ENCODE measurements at regions not wholly inside any gene's neighbourhood (a gene's known extent, or its start where the extent isn't known, plus 50 kb on each side); places are given as distances from the start of the nearest gene placed in this dataset.

DNA sequence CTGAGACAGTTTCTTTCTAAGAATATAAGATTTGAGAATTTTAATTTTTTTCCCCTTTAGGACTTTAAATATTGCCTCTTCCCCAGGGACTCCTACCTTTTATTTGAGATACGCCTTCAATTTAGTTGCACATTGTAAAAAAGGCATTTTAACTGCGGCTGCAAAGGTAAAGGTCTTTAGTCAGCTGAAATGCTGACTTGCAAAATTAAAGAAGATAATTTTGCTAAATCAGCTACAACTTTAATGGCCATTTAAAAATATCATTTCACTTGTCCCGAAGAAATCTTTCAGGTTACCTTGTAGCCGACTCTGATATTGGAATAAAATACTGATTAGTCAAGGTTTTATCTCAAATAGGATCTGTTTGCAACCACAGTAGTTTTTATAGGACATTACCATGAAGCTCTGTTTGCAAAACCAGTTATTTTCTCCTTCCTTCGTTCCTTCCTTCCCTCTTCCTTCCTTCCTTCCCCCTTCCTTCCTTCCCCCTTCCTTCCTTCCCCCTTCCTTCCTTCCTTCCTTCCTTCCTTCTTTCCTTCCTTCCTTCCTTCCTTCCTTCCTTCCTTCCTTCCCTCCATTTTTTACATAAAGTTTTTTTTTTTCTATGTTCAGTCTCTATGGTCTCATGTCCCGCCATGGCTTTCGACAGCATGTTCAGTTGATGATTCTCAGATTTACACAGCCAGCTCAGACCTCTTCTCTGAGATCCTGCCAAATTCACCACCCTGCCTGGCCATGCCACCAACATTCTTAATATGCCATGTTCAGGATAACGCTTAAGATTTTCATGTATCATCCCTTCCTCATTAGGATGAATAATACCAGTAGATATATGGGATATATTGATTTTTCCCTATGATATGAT is 405.4 kb upstream of the PRKX start:
- WGBS, 2 donors, result 62 to 85% methylated on average over 8 of the region's 8 CpGs
- Histone ChIP-seq H3K4me3 (no peak overlapping the region), H3K9me3 (no peaks in the 10 kb centered on the region), H3K27ac (no peak overlapping the region), H3K36me3 (no peaks in the 10 kb centered on the region), H3K4me1 (no peaks in the 10 kb centered on the region), H3K27me3 (no peaks in the 10 kb centered on the region)
- TF ChIP-seq POLR2A (IDR thresholded peaks at IDR 0.05) (no peak), CTCF (IDR thresholded peaks at IDR 0.05) (no peak), EP300 (IDR thresholded peaks at IDR 0.05) (no peak), POLR2AphosphoS5 (IDR thresholded peaks at IDR 0.05) (no peak)
- intact Hi-C loops (cut with DNase I), result no loop called here
- no peak for DNase-seq

GRCh38 chrX:4110964-4111363 is 397.5 kb upstream of the PRKX start:
- TF ChIP-seq POLR2AphosphoS5 (IDR thresholded peaks at IDR 0.05) (no peak), CTCF (IDR thresholded peaks at IDR 0.05) (no peak), POLR2A (IDR thresholded peaks at IDR 0.05) (no peak), EP300 (IDR thresholded peaks at IDR 0.05) (no peak)
- Histone ChIP-seq H3K4me3 (no peak overlapping the region), H3K9me3 (no peaks in the 10 kb centered on the region), H3K36me3 (no peaks in the 10 kb centered on the region), H3K4me1 (no peaks in the 10 kb centered on the region), H3K27me3 (no peaks in the 10 kb centered on the region), H3K27ac (no peak overlapping the region)
- no peak for DNase-seq
- intact Hi-C loops (cut with DNase I), result no loop called here
- 67 to 73% methylated on average over 2 of the region's 2 CpGs for WGBS, 2 donors

DNA sequence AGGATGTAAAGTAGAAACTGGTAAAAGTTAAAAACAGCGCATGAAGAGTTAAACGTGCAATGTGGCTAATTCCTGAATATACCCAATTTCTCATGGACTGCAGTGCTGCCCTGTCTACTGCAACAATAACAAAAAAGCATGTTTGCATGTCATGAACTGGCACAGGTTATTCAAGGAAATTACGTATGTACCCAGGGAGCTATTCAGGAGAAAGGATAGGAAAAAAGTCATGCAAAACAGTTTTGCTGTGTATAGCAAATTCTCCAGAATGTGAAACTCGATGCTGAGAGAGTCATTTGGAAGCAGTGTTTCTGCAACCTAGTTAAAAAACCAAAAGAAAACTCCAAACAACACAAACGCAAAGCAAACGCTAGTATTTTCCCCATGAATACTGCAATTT is 381.5 kb upstream of the PRKX start:
- no peak for DNase-seq
- H3K4me1 ChIP-seq, result no peaks in the 10 kb centered on the region
- no peak overlapping the region for H3K27ac ChIP-seq
- 54 to 61% methylated on average over 6 of the region's 6 CpGs for WGBS, 2 donors
- TF ChIP-seq EP300 (IDR thresholded peaks at IDR 0.05), result no peak
- no peak for TF ChIP-seq POLR2AphosphoS5 (IDR thresholded peaks at IDR 0.05)
- no peak for TF ChIP-seq CTCF (IDR thresholded peaks at IDR 0.05)
- no peak for TF ChIP-seq POLR2A (IDR thresholded peaks at IDR 0.05)
- intact Hi-C loops (cut with DNase I), result no loop called here
- no peaks in the 10 kb centered on the region for H3K27me3 ChIP-seq
- H3K9me3 ChIP-seq, result no peaks in the 10 kb centered on the region
- H3K36me3 ChIP-seq, result no peaks in the 10 kb centered on the region
- no peak overlapping the region for H3K4me3 ChIP-seq

DNA sequence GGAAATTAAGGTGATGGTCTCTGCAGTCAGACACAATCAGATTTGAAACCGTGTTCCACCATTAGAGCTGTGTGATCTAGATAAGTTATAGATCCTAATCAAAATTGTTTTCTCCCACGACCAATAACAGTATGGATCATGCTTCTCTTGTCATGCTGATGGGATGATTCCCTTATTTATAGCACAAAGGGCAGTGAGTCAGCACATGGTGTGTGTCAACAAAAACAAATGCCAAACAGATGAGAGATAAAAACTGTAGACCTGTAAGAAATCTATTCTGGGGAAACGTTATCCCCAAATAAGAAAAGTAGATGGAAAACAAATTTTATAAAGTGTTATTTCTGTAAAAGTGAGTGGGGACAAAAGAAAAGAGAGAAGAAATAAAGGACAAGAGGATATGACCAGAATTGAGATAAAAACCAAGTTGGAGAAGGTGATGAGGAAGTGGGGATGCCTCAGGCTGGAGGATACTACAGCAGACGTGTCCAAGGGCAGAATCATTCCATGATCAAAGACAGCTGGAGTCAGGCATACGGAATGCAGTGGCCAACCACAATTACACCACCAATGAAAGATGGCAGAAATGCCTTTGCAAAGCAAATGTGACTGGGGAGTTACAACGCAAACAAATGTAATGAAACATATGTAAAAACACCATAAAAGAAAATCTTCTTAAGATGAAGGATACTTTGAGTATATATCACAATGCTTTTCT is 377.8 kb upstream of the PRKX start:
- Histone ChIP-seq H3K27ac (no peak overlapping the region), H3K36me3 (no peaks in the 10 kb centered on the region), H3K9me3 (no peaks in the 10 kb centered on the region), H3K4me1 (no peaks in the 10 kb centered on the region), H3K27me3 (no peaks in the 10 kb centered on the region), H3K4me3 (no peak overlapping the region)
- intact Hi-C loops (cut with DNase I), result no loop called here
- WGBS, 2 donors, result 71 to 72% methylated on average over 6 of the region's 6 CpGs
- TF ChIP-seq CTCF (IDR thresholded peaks at IDR 0.05) (no peak), POLR2A (IDR thresholded peaks at IDR 0.05) (no peak), POLR2AphosphoS5 (IDR thresholded peaks at IDR 0.05) (no peak), EP300 (IDR thresholded peaks at IDR 0.05) (no peak)
- no peak for DNase-seq

Measured in sigmoid colon (tissue), 6 donors.